ENCODE measurements at regions not wholly inside any gene's neighbourhood (a gene's known extent, or its start where the extent isn't known, plus 50 kb on each side); places are given as distances from the start of the nearest gene placed in this dataset.

- TF ChIP-seq CTCF (IDR thresholded peaks at IDR 0.05; ENCODE audit: poor library complexity) (no peak), EZH2 (IDR thresholded peaks at IDR 0.05; ENCODE audit: borderline replicate concordance) (no peak), EZH2phosphoT487 (IDR thresholded peaks at IDR 0.05; ENCODE audit: low read depth, severe bottlenecking, unreplicated experiment) (no peak)
Observed at GRCh38 chr13:103898481-103898880, 832.3 kb upstream of the SLC10A2 start.

All from hepatocyte (in vitro differentiated cells).